ENCODE measurements at regions not wholly inside any gene's neighbourhood (a gene's known extent, or its start where the extent isn't known, plus 50 kb on each side); places are given as distances from the start of the nearest gene placed in this dataset.

GRCh38 chr12:113757221-113758002, 208.7 kb downstream of the RBM19 start:
- H3K36me3 ChIP-seq (ENCODE audit: control insufficient read depth, insufficient read depth, low read length) = no peaks in the 10 kb centered on the region
- Mint-ChIP-seq H3K9me3 (no peaks in the 10 kb centered on the region), H3K36me3 (ENCODE audit: low read depth) (no peaks in the 10 kb centered on the region), H3K27ac (no peak overlapping the region), H3K27me3 (ENCODE audit: insufficient read depth) (peaks cover 8% of the 10 kb centered on the region), H3K4me1 (no peaks in the 10 kb centered on the region), H3K4me3 (no peak overlapping the region)
- no peaks in the 10 kb centered on the region for H3K9me3 ChIP-seq (ENCODE audit: control insufficient read depth, low read length)
- H3K4me1 ChIP-seq (ENCODE audit: control insufficient read depth, insufficient read depth, low read length) = no peaks in the 10 kb centered on the region
- DNase-seq = peak; percentile 67
- no peak overlapping the region for H3K9ac ChIP-seq (ENCODE audit: extremely low read depth, low read length, poor library complexity, severe bottlenecking)
- no peak overlapping the region for H3K27ac ChIP-seq (ENCODE audit: low read depth, low read length)
- TF ChIP-seq, protein P1, sequence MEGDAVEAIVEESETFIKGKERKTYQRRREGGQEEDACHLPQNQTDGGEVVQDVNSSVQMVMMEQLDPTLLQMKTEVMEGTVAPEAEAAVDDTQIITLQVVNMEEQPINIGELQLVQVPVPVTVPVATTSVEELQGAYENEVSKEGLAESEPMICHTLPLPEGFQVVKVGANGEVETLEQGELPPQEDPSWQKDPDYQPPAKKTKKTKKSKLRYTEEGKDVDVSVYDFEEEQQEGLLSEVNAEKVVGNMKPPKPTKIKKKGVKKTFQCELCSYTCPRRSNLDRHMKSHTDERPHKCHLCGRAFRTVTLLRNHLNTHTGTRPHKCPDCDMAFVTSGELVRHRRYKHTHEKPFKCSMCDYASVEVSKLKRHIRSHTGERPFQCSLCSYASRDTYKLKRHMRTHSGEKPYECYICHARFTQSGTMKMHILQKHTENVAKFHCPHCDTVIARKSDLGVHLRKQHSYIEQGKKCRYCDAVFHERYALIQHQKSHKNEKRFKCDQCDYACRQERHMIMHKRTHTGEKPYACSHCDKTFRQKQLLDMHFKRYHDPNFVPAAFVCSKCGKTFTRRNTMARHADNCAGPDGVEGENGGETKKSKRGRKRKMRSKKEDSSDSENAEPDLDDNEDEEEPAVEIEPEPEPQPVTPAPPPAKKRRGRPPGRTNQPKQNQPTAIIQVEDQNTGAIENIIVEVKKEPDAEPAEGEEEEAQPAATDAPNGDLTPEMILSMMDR (conservative IDR thresholded peaks at IDR 0.05) = peak; percentile 51
- no peak overlapping the region for H3K4me3 ChIP-seq (ENCODE audit: low read length)
- no peaks in the 10 kb centered on the region for H3K27me3 ChIP-seq (ENCODE audit: control insufficient read depth, insufficient read depth, low read length, poor library complexity, severe bottlenecking)
- 77 to 82% methylated on average over 13 to 14 of the region's 14 CpGs for WGBS, 2 experiments (ENCODE audit: insufficient coverage in 1 of 2, insufficient read length in 1 of 2)

DNA sequence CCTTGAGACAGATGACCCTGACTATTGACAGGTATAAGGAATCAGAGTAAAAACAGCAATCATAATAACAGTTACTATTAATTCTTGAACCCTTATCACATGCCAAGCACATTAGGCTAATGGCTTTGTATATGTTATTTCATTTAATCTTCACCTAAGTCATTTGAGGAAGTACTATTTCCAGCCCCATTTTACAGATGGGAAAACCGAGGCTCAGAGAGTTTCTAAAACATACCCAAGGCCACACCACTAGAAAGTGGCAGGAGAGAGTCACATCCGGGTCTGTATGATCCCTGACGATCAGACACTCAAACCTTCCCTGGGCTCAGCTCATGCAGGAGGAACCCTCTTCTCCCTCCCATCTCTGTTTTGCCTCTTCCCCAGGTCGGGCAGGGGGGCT, 209.5 kb downstream of the RBM19 start:
- Mint-ChIP-seq H3K27ac (no peak overlapping the region), H3K27me3 (ENCODE audit: insufficient read depth) (peaks cover 15% of the 10 kb centered on the region), H3K4me3 (no peak overlapping the region), H3K4me1 (no peaks in the 10 kb centered on the region), H3K9me3 (peaks cover 5% of the 10 kb centered on the region), H3K36me3 (ENCODE audit: low read depth) (no peaks in the 10 kb centered on the region)
- Histone ChIP-seq H3K9ac (ENCODE audit: extremely low read depth, low read length, poor library complexity, severe bottlenecking) (no peak overlapping the region), H3K27ac (ENCODE audit: low read depth, low read length) (no peak overlapping the region), H3K4me1 (ENCODE audit: control insufficient read depth, insufficient read depth, low read length) (no peaks in the 10 kb centered on the region), H3K27me3 (ENCODE audit: control insufficient read depth, insufficient read depth, low read length, poor library complexity, severe bottlenecking) (no peaks in the 10 kb centered on the region), H3K36me3 (ENCODE audit: control insufficient read depth, insufficient read depth, low read length) (no peaks in the 10 kb centered on the region), H3K4me3 (ENCODE audit: low read length) (no peak overlapping the region), H3K9me3 (ENCODE audit: control insufficient read depth, low read length) (peaks cover 4% of the 10 kb centered on the region)
- WGBS, 2 experiments (ENCODE audit: insufficient coverage in 1 of 2, insufficient read length in 1 of 2) = 70 to 78% methylated on average over 3 to 4 of the region's 4 CpGs
- TF ChIP-seq, protein P1 (conservative IDR thresholded peaks at IDR 0.05) = no peak
- DNase-seq = no peak

- Histone ChIP-seq H3K9me3 (ENCODE audit: control insufficient read depth, low read length) (peaks cover 9% of the 10 kb centered on the region), H3K4me1 (ENCODE audit: control insufficient read depth, insufficient read depth, low read length) (no peaks in the 10 kb centered on the region), H3K27me3 (ENCODE audit: control insufficient read depth, insufficient read depth, low read length, poor library complexity, severe bottlenecking) (no peaks in the 10 kb centered on the region), H3K36me3 (ENCODE audit: control insufficient read depth, insufficient read depth, low read length) (no peaks in the 10 kb centered on the region), H3K9ac (ENCODE audit: extremely low read depth, low read length, poor library complexity, severe bottlenecking) (no peak overlapping the region), H3K27ac (ENCODE audit: low read depth, low read length) (no peak overlapping the region), H3K4me3 (ENCODE audit: low read length) (no peak overlapping the region)
- no peak overlapping the region for H3K4me3 Mint-ChIP-seq
- peaks cover 10% of the 10 kb centered on the region for H3K9me3 Mint-ChIP-seq
- H3K27ac Mint-ChIP-seq = no peak overlapping the region
- peaks cover 26% of the 10 kb centered on the region for H3K27me3 Mint-ChIP-seq (ENCODE audit: insufficient read depth)
- DNase-seq = no peak
- no peaks in the 10 kb centered on the region for H3K36me3 Mint-ChIP-seq (ENCODE audit: low read depth)
- no peaks in the 10 kb centered on the region for H3K4me1 Mint-ChIP-seq
- TF ChIP-seq, protein P1 (conservative IDR thresholded peaks at IDR 0.05) = no peak
- WGBS, 2 experiments (ENCODE audit: insufficient coverage in 1 of 2, insufficient read length in 1 of 2) = 91 to 95% methylated on average over 5 of the region's 5 CpGs
Measured at GRCh38 chr12:113755098-113755497, 211.0 kb downstream of the RBM19 start.
